ENCODE measurements at regions not wholly inside any gene's neighbourhood (a gene's known extent, or its start where the extent isn't known, plus 50 kb on each side); places are given as distances from the start of the nearest gene placed in this dataset.

GRCh38 chr1:238177960-238178645 is 287.4 kb upstream of the ZP4 start:
- no peak for FAIRE-seq
- H3K27ac ChIP-seq (ENCODE audit: extremely low read depth, low read depth, low read length) = no peak overlapping the region
- H3K4me2 ChIP-seq (ENCODE audit: insufficient read depth, low read length) = no peak overlapping the region
- H3K9ac ChIP-seq (ENCODE audit: insufficient read depth in 1 of 2, low read depth in 2 of 2, low read length in 2 of 2) = no peak overlapping the region
- in situ Hi-C loops (cut with MboI) = no loop called here
- intact Hi-C loops (cut with micrococcal nuclease) = no loop called here
- no peaks in the 10 kb centered on the region for H3K4me1 ChIP-seq (replicated peaks in 1 of 2; ENCODE audit: control insufficient read depth in 2 of 2, insufficient read depth in 2 of 2, low read length in 2 of 2)
- no peak for ATAC-seq
- H3K36me3 ChIP-seq (ENCODE audit: control insufficient read depth, insufficient read depth, low read length) = no peaks in the 10 kb centered on the region
- H3K4me3 ChIP-seq = no peak overlapping the region
- no peak for DNase-seq (ENCODE audit: extremely low read depth in 1 of 4, low spot score in 3 of 4)
- BruUV-seq (replicated peaks) = no TSS peak
- TF ChIP-seq SIN3A (IDR thresholded peaks at IDR 0.05; ENCODE audit: borderline replicate concordance in 2 of 2, control insufficient read depth in 1 of 2, low read depth in 2 of 2, low read length in 2 of 2) = no peak
- TF ChIP-seq ZNF766 (CRISPR knock-in tag; conservative IDR thresholded peaks at IDR 0.05) = no peak
- no peak for TF ChIP-seq CSDE1 (IDR thresholded peaks at IDR 0.05)
- TF ChIP-seq NR4A1 (CRISPR knock-in tag; IDR thresholded peaks at IDR 0.05) = no peak
- TF ChIP-seq NR4A1 (tag; IDR thresholded peaks at IDR 0.05) = no peak
- no peak for TF ChIP-seq ZBTB1 (CRISPR knock-in tag; IDR thresholded peaks at IDR 0.05; ENCODE audit: borderline replicate concordance, low read depth)
- no peak for TF ChIP-seq BCL6 (CRISPR knock-in tag; IDR thresholded peaks at IDR 0.05)
- no peak for TF ChIP-seq KDM4B (IDR thresholded peaks at IDR 0.05; ENCODE audit: borderline replicate concordance in 2 of 2, low read depth in 1 of 2)
- TF ChIP-seq NR0B1 (IDR thresholded peaks at IDR 0.05; ENCODE audit: partially characterized antibody) = no peak
- TF ChIP-seq ZC3H8 (IDR thresholded peaks at IDR 0.05) = no peak
- TF ChIP-seq ZSCAN29 (IDR thresholded peaks at IDR 0.05) = no peak
- TF ChIP-seq FOS (IDR thresholded peaks at IDR 0.05; ENCODE audit: extremely low read depth, insufficient read length) = no peak
- TF ChIP-seq TOE1 (IDR thresholded peaks at IDR 0.05; ENCODE audit: borderline replicate concordance) = no peak
- no peak for TF ChIP-seq TOE1 (CRISPR knock-in tag; IDR thresholded peaks at IDR 0.05; ENCODE audit: borderline replicate concordance, low read depth)
- no peak for TF ChIP-seq GABPB1 (CRISPR knock-in tag; IDR thresholded peaks at IDR 0.05)
- TF ChIP-seq SRSF7 (optimal IDR thresholded peaks at IDR 0.05; ENCODE audit: low read depth, low read length) = no peak
- no peak for TF ChIP-seq BDP1 (IDR thresholded peaks at IDR 0.05; ENCODE audit: insufficient read depth, insufficient read length)
- no peaks in the 10 kb centered on the region for H4K20me1 ChIP-seq (replicated peaks; ENCODE audit: control insufficient read depth, insufficient read depth, low read length)
- under 1% methylated on average over 7 of the region's 7 CpGs for WGBS (ENCODE audit: insufficient coverage, low coverage, missing lambda C conversion rate)
- H3K9me3 ChIP-seq (replicated peaks; ENCODE audit: control insufficient read depth, insufficient read depth, low read depth, low read length) = 0 out of 2 replicates have a peak, but pooled peaks cover 3% of the 10 kb centered on the region
- POLR2A ChIA-PET = no interaction called here
- CTCF ChIA-PET (ENCODE audit: low intra/inter-chr PET ratio) = no interaction called here
- no peaks in the 10 kb centered on the region for H3K79me2 ChIP-seq (ENCODE audit: control insufficient read depth, insufficient read depth, low read length)
- H2AFZ ChIP-seq (ENCODE audit: low read depth, low read length) = no peak overlapping the region
- no peaks in the 10 kb centered on the region for H3K9me1 ChIP-seq (ENCODE audit: control insufficient read depth, insufficient read depth, low read length)
- no peaks in the 10 kb centered on the region for H3K27me3 ChIP-seq (ENCODE audit: control insufficient read depth in 2 of 2, insufficient read depth in 2 of 2, low read length in 2 of 2)

Data from K562 (cell line).